PC-9 (cell line): ENCODE measurements at regions not wholly inside any gene's neighbourhood (a gene's known extent, or its start where the extent isn't known, plus 50 kb on each side); places are given as distances from the start of the nearest gene placed in this dataset.

Experiments
- BruUV-seq: library from RNA; stranded (reverse); fragments of 400-500 nt; replicated peaks from 2 replicates; lab custom pipeline; 2021; lab: Mats Ljungman, UMichigan
- CTCF ChIA-PET: fragments of 300-600 bp; sonication (Branson Sonifier 250); formaldehyde crosslinking; loops from one replicate; lab custom pipeline; 2022; ENCODE audit warnings: antibody characterized with exemption; lab: Charles Lee
- POLR2A ChIA-PET: fragments of 300-600 bp; sonication (Branson Sonifier 250); formaldehyde crosslinking; loops from one replicate; lab custom pipeline; 2022; ENCODE audit warnings: antibody characterized with exemption; ENCODE audit not compliant: unreplicated experiment; lab: Charles Lee
- DNase-seq, 2 experiments: peaks; one replicate each; pipeline versions ENCODE4 v3.0.0 to v3.0.0-alpha.2; 2015 to 2022; ENCODE audit warnings: mixed read lengths in 1 of 2
- H2AFZ ChIP-seq: fragments of 200-600 bp; sonication (generic); 2 replicates; pipeline ENCODE4 v1.8.1; 2017; ENCODE audit warnings: antibody characterized with exemption
- H3F3A ChIP-seq: fragments of 200-600 bp; sonication (generic); 2 replicates; pipeline ENCODE4 v1.8.1; 2017; ENCODE audit warnings: antibody characterized with exemption, mild to moderate bottlenecking, low read depth; ENCODE audit not compliant: insufficient read depth
- H3K27ac ChIP-seq: fragments of 200-600 bp; sonication (generic); 2 replicates; pipeline ENCODE4 v1.6.1; 2016; ENCODE audit warnings: mixed run types
- H3K27me3 ChIP-seq: fragments of 200-600 bp; sonication (generic); 2 replicates; pipeline ENCODE4 v1.6.1; 2016; ENCODE audit warnings: low read depth, mixed run types; ENCODE audit not compliant: insufficient read depth
- H3K36me3 ChIP-seq: fragments of 200-600 bp; sonication (generic); 2 replicates; pipeline ENCODE4 v1.6.1; 2016; ENCODE audit warnings: low read depth, mixed run types
- H3K4me1 ChIP-seq: fragments of 200-600 bp; sonication (generic); replicated peaks from 2 replicates; pipeline ENCODE4 v1.6.1; 2016; ENCODE audit warnings: mixed run types; ENCODE audit not compliant: insufficient read depth
- H3K4me2 ChIP-seq: fragments of 200-600 bp; sonication (generic); 2 replicates; pipeline ENCODE4 v1.6.1; 2017; ENCODE audit warnings: mixed run types
- H3K4me3 ChIP-seq: fragments of 200-600 bp; sonication (generic); 2 replicates; pipeline ENCODE4 v1.6.1; 2016; ENCODE audit warnings: mixed run types
- H3K79me2 ChIP-seq: fragments of 200-600 bp; sonication (generic); 2 replicates; pipeline ENCODE4 v1.6.1; 2017; ENCODE audit warnings: low read depth, mixed run types
- H3K9me2 ChIP-seq: fragments of 200-600 bp; sonication (generic); 2 replicates; pipeline ENCODE4 v1.8.1; 2017; ENCODE audit warnings: mild to moderate bottlenecking; ENCODE audit not compliant: insufficient read depth
- H3K9me3 ChIP-seq: fragments of 200-600 bp; sonication (generic); 2 replicates; pipeline ENCODE4 v1.8.1; 2016; ENCODE audit warnings: low read depth; ENCODE audit not compliant: insufficient read depth
- H4K20me1 ChIP-seq: fragments of 200-600 bp; sonication (generic); 2 replicates; pipeline ENCODE4 v1.8.1; 2017; ENCODE audit not compliant: insufficient read depth
- EZH2 ChIP-seq: fragments of 200-600 bp; sonication (generic); IDR thresholded peaks from 2 replicates; pipeline ENCODE4 v1.8.0; 2017; ENCODE audit warnings: antibody characterized with exemption, low read depth
- intact Hi-C: fragments of 100-400 bp; cut with micrococcal nuclease; formaldehyde crosslinking; loops from one replicate; pipeline ENCODE4 v1.10.0; 2022; ENCODE audit not compliant: unreplicated experiment
- TF ChIP-seq, protein P1 (sequence below): fragments of 200-600 bp; sonication (generic); conservative IDR thresholded peaks from 2 replicates; pipeline ENCODE4 v1.6.1; 2017; ENCODE audit warnings: mixed run types, antibody characterized with exemption, mild to moderate bottlenecking, moderate library complexity

DNA sequence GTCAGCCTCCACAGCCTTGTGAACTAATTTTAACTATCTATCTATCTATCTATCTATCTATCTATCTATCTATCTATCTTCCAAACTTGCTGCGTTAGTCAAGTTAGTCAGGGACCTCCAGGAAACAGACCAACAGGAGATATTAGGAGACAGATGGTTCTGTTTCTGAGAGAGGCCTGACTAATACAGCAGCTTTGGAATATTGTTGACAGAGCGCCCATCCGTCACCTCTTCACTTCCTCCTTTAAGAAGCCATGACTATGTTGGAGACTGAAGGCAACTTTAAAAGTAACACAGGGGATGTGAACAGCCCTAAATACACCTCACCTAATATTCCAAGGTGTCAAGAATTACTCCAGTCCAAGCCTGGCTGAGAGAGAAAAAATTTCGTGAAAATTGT, 280.9 kb upstream of the IGFBP3 start:
- no peaks in the 10 kb centered on the region for H4K20me1 ChIP-seq
- BruUV-seq = no TSS peak
- H3K4me1 ChIP-seq = peaks cover 25% of the 10 kb centered on the region
- H2AFZ ChIP-seq = no peak overlapping the region
- POLR2A ChIA-PET = no interaction called here
- intact Hi-C loops = no loop called here
- no peaks in the 10 kb centered on the region for H3F3A ChIP-seq
- H3K4me3 ChIP-seq = no peak overlapping the region
- H3K27me3 ChIP-seq = no peaks in the 10 kb centered on the region
- no peak overlapping the region for H3K4me2 ChIP-seq
- no peaks in the 10 kb centered on the region for H3K36me3 ChIP-seq
- no peak overlapping the region for H3K27ac ChIP-seq
- 0 out of 2 replicates have a peak, but pooled peaks cover 5% of the 10 kb centered on the region for H3K9me3 ChIP-seq
- H3K79me2 ChIP-seq = no peaks in the 10 kb centered on the region
- 0 out of 2 replicates have a peak, but pooled peaks cover 5% of the 10 kb centered on the region for H3K9me2 ChIP-seq
- DNase-seq = no peak
- CTCF ChIA-PET = no interaction called here
- no peak for TF ChIP-seq EZH2
- TF ChIP-seq, protein P1, sequence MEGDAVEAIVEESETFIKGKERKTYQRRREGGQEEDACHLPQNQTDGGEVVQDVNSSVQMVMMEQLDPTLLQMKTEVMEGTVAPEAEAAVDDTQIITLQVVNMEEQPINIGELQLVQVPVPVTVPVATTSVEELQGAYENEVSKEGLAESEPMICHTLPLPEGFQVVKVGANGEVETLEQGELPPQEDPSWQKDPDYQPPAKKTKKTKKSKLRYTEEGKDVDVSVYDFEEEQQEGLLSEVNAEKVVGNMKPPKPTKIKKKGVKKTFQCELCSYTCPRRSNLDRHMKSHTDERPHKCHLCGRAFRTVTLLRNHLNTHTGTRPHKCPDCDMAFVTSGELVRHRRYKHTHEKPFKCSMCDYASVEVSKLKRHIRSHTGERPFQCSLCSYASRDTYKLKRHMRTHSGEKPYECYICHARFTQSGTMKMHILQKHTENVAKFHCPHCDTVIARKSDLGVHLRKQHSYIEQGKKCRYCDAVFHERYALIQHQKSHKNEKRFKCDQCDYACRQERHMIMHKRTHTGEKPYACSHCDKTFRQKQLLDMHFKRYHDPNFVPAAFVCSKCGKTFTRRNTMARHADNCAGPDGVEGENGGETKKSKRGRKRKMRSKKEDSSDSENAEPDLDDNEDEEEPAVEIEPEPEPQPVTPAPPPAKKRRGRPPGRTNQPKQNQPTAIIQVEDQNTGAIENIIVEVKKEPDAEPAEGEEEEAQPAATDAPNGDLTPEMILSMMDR = no peak

DNA sequence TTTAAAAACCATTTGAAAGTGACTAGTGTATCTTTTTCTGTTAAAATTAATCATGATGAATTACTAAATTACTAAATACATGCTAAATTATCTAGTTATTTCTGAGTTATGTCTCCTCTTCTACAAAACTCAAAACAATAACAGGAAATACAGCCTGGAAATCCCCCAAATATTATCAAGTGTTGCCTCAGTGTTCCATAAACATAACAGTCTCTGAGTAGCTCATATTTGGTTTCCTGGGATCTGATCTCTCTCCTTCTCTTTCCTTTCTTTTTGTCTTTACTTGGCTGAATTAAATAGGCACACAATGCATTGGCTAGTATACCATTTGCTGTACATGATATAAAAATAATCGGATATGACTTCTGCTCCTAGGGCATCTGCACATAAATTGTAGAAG, 277.6 kb upstream of the IGFBP3 start:
- no peak overlapping the region for H2AFZ ChIP-seq
- no peaks in the 10 kb centered on the region for H3K36me3 ChIP-seq
- H3K27ac ChIP-seq = no peak overlapping the region
- BruUV-seq = no TSS peak
- no peaks in the 10 kb centered on the region for H3K27me3 ChIP-seq
- H4K20me1 ChIP-seq = no peaks in the 10 kb centered on the region
- H3F3A ChIP-seq = no peaks in the 10 kb centered on the region
- no peaks in the 10 kb centered on the region for H3K4me1 ChIP-seq
- H3K4me3 ChIP-seq = no peak overlapping the region
- DNase-seq = no peak
- POLR2A ChIA-PET = interaction anchor here (0.5 kb wide), 1 partner anchor 127 kb away, joined by 3 read pairs; no protein-coding TSS in a partner anchor
- CTCF ChIA-PET = interaction anchor here (0.7 kb wide), 1 partner anchor 26 kb away, joined by 3 read pairs; no protein-coding TSS in a partner anchor
- no peak for TF ChIP-seq EZH2
- TF ChIP-seq, protein P1 = no peak
- H3K79me2 ChIP-seq = no peaks in the 10 kb centered on the region
- 0 out of 2 replicates have a peak, but pooled peaks cover 5% of the 10 kb centered on the region for H3K9me2 ChIP-seq
- H3K4me2 ChIP-seq = no peak overlapping the region
- intact Hi-C loops = no loop called here
- 0 out of 2 replicates have a peak, but pooled peaks cover 5% of the 10 kb centered on the region for H3K9me3 ChIP-seq

DNA sequence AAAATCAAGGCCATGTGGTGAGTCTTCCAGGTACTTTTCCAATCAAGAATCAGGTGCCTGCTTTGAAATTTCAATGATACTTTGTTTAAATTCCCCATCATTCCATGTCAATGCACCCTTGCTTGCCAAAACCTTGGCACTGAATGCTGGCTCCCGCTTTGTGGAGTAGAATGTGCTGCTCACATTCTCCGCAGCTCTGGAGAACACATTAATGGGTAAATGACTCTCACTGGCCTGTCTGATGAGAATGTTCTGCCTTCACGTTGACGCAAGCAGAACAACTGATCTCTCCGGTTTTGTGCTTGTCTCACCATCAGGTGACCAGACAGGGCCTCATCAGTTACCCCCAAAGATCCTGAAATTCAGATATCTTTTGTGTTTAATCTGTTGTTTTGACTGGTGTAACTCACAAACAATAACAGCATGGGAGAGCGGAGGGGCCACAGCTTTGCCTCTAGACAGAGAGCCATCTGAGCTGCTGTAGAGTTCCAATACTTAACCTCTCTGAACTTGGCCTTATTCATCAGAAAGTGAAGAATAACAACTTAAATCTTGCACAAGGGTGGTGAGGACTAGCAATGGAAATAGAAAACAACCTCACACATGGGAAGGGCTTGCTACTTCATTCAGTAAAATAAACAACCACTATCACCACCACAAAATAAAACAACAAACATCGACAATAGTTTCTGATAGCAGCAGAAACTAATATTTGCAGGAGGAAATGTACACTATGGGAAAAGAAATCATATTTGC, 276.9 kb upstream of the IGFBP3 start:
- Histone ChIP-seq H2AFZ (no peak overlapping the region), H3F3A (no peaks in the 10 kb centered on the region), H3K36me3 (no peaks in the 10 kb centered on the region), H3K4me3 (no peak overlapping the region), H3K27me3 (no peaks in the 10 kb centered on the region), H3K4me2 (no peak overlapping the region), H3K27ac (no peak overlapping the region), H4K20me1 (no peaks in the 10 kb centered on the region), H3K79me2 (no peaks in the 10 kb centered on the region), H3K4me1 (peaks cover 3% of the 10 kb centered on the region; the same call in 1 of the 2 replicates), H3K9me3 (0 out of 2 replicates have a peak, but pooled peaks cover 5% of the 10 kb centered on the region), H3K9me2 (0 out of 2 replicates have a peak, but pooled peaks cover 5% of the 10 kb centered on the region)
- no peak for DNase-seq
- no TSS peak for BruUV-seq
- POLR2A ChIA-PET = interaction anchor here (0.5 to 0.6 kb wide), 2 partner anchors 126 to 183 kb away, joined by 3 to 6 read pairs; no protein-coding TSS in a partner anchor
- CTCF ChIA-PET = interaction anchor here (0.7 kb wide), 1 partner anchor 27 kb away, joined by 3 read pairs; no protein-coding TSS in a partner anchor
- TF ChIP-seq, protein P1 = no peak
- no peak for TF ChIP-seq EZH2
- intact Hi-C loops = no loop called here
